ENCODE measurements at regions not wholly inside any gene's neighbourhood (a gene's known extent, or its start where the extent isn't known, plus 50 kb on each side); places are given as distances from the start of the nearest gene placed in this dataset.

GRCh38 chr2:14773696-14774095 is 141.2 kb downstream of the LRATD1 start (continued):
- no peak for TF ChIP-seq INSM2 (tag by site-specific recombination; IDR thresholded peaks at IDR 0.05)
- TF ChIP-seq RBAK (tag by site-specific recombination; IDR thresholded peaks at IDR 0.05) = no peak
- TF ChIP-seq ATF2 (tag by site-specific recombination; IDR thresholded peaks at IDR 0.05; ENCODE audit: low read depth) = no peak
- TF ChIP-seq PRDM6 (tag by site-specific recombination; IDR thresholded peaks at IDR 0.05) = no peak
- TF ChIP-seq ZNF366 (tag by site-specific recombination; conservative IDR thresholded peaks at IDR 0.05) = no peak
- no peak for TF ChIP-seq ZBTB44 (tag by site-specific recombination; IDR thresholded peaks at IDR 0.05)
- TF ChIP-seq YY2 (tag by site-specific recombination; IDR thresholded peaks at IDR 0.05) = no peak

- CTCF ChIA-PET = no interaction called here
- H3K9me3 ChIP-seq (ENCODE audit: control insufficient read depth, insufficient read depth, low read depth, low read length) = no peaks in the 10 kb centered on the region
These were observed 142.0 kb downstream of the LRATD1 start for GRCh38 chr2:14774436-14774968.

More at GRCh38 chr2:14774436-14774968, 142.0 kb downstream of the LRATD1 start:
- POLR2A ChIA-PET = no interaction called here
- no peak overlapping the region for H3K4me3 ChIP-seq (ENCODE audit: low read depth, low read length)
- H3K27ac ChIP-seq (ENCODE audit: extremely low read depth, low read depth, low read length) = no peak overlapping the region
- H3K36me3 ChIP-seq (ENCODE audit: control insufficient read depth in 2 of 2, insufficient read depth in 1 of 2, low read length in 2 of 2) = no peaks in the 10 kb centered on the region
- no peak for TF ChIP-seq AEBP2 (tag by site-specific recombination; IDR thresholded peaks at IDR 0.05; ENCODE audit: borderline replicate concordance)
- TF ChIP-seq ZNF791 (tag by site-specific recombination; IDR thresholded peaks at IDR 0.05) = no peak
- TF ChIP-seq ZNF366 (tag by site-specific recombination; conservative IDR thresholded peaks at IDR 0.05) = no peak
- TF ChIP-seq BCL6B (tag by site-specific recombination; IDR thresholded peaks at IDR 0.05) = no peak
- TF ChIP-seq ZNF48 (tag by site-specific recombination; IDR thresholded peaks at IDR 0.05) = no peak
- TF ChIP-seq ZNF707 (tag by site-specific recombination; IDR thresholded peaks at IDR 0.05) = no peak
- no peak for TF ChIP-seq ZNF18 (tag by site-specific recombination; IDR thresholded peaks at IDR 0.05)
- TF ChIP-seq HOXC10 (CRISPR knock-in tag; IDR thresholded peaks at IDR 0.05) = no peak
- no peak for TF ChIP-seq ZNF529 (tag by site-specific recombination; IDR thresholded peaks at IDR 0.05; ENCODE audit: insufficient replicate concordance)
- TF ChIP-seq ZNF548 (tag by site-specific recombination; IDR thresholded peaks at IDR 0.05) = no peak
- no peak for TF ChIP-seq GLIS1 (tag by site-specific recombination; IDR thresholded peaks at IDR 0.05)
- TF ChIP-seq IKZF3 (tag by site-specific recombination; IDR thresholded peaks at IDR 0.05) = no peak
- no peak for TF ChIP-seq TRIM28 (IDR thresholded peaks at IDR 0.05; ENCODE audit: borderline replicate concordance, low read length)
- no peak for TF ChIP-seq YY2 (tag by site-specific recombination; IDR thresholded peaks at IDR 0.05)
- TF ChIP-seq ZNF473 (tag by site-specific recombination; IDR thresholded peaks at IDR 0.05) = no peak
- TF ChIP-seq ZNF175 (tag by site-specific recombination; IDR thresholded peaks at IDR 0.05) = no peak
- no peak for TF ChIP-seq ZNF121 (tag by site-specific recombination; IDR thresholded peaks at IDR 0.05)
- TF ChIP-seq GLI4 (tag by site-specific recombination; IDR thresholded peaks at IDR 0.05) = no peak
- no peak for TF ChIP-seq ZNF16 (tag by site-specific recombination; IDR thresholded peaks at IDR 0.05; ENCODE audit: low read depth)
- no peaks in the 10 kb centered on the region for H3K4me1 ChIP-seq (ENCODE audit: control insufficient read depth, insufficient read depth, low read length)

All from HEK293 (cell line).